COLO668 (cell line): ENCODE measurements at regions not wholly inside any gene's neighbourhood (a gene's known extent, or its start where the extent isn't known, plus 50 kb on each side); places are given as distances from the start of the nearest gene placed in this dataset.

ENCODE experiments used
- DNase-seq: peaks from one replicate; lab custom pipeline; 2025; ENCODE audit not compliant: unreplicated experiment; lab: John Stamatoyannopoulos, UW

- no peak for DNase-seq
Measured at GRCh38 chr17:71111460-71111859, 942.1 kb downstream of the KCNJ2 start.

GRCh38 chr17:71111934-71112333 is 942.6 kb downstream of the KCNJ2 start:
- DNase-seq, result no peak

- no peak for DNase-seq
Measured at GRCh38 chr17:71113347-71113746, 944.0 kb downstream of the KCNJ2 start.

- no peak for DNase-seq
Measured at GRCh38 chr17:71114911-71115668, 945.8 kb downstream of the KCNJ2 start.

GRCh38 chr17:71115669-71115972 is 946.3 kb downstream of the KCNJ2 start:
- no peak for DNase-seq

GRCh38 chr17:71117466-71117865 is 948.1 kb downstream of the KCNJ2 start:
- no peak for DNase-seq

GRCh38 chr17:71118039-71118438 is 948.7 kb downstream of the KCNJ2 start:
- no peak for DNase-seq

- DNase-seq, result no peak
Measured at GRCh38 chr17:71127416-71127815, 958.1 kb downstream of the KCNJ2 start.

GRCh38 chr17:71142333-71142732 is 973.0 kb downstream of the KCNJ2 start:
- DNase-seq, result no peak

GRCh38 chr17:71145486-71145885 is 975.3 kb upstream of the SOX9 start:
- DNase-seq, result no peak

GRCh38 chr17:71147906-71148305 is 972.9 kb upstream of the SOX9 start:
- no peak for DNase-seq

GRCh38 chr17:71149607-71150006 is 971.2 kb upstream of the SOX9 start:
- no peak for DNase-seq

- DNase-seq, result no peak
Measured at GRCh38 chr17:71157297-71157696, 963.5 kb upstream of the SOX9 start.

GRCh38 chr17:71158437-71158836 is 962.4 kb upstream of the SOX9 start:
- no peak for DNase-seq

- DNase-seq, result peak; percentile 57
Measured at GRCh38 chr17:71163121-71163812, 957.6 kb upstream of the SOX9 start.

GRCh38 chr17:71163813-71164122 is 957.1 kb upstream of the SOX9 start:
- no peak for DNase-seq

GRCh38 chr17:71164561-71164960 is 956.3 kb upstream of the SOX9 start:
- no peak for DNase-seq

- DNase-seq, result no peak
Measured at GRCh38 chr17:71166311-71166710, 954.5 kb upstream of the SOX9 start.

- no peak for DNase-seq
Measured at GRCh38 chr17:71168053-71168741, 952.6 kb upstream of the SOX9 start.

GRCh38 chr17:71170070-71170469 is 950.8 kb upstream of the SOX9 start:
- no peak for DNase-seq

- no peak for DNase-seq
Measured at GRCh38 chr17:71171270-71171669, 949.5 kb upstream of the SOX9 start.

GRCh38 chr17:71173991-71174390 is 946.8 kb upstream of the SOX9 start:
- DNase-seq, result no peak
